GM12878 (cell line): ENCODE measurements at regions not wholly inside any gene's neighbourhood (a gene's known extent, or its start where the extent isn't known, plus 50 kb on each side); places are given as distances from the start of the nearest gene placed in this dataset.

ENCODE experiments used
- BCL11A ChIP-seq: IDR thresholded peaks from 2 replicates; pipeline ENCODE4 v1.6.1; 2011; ENCODE audit warnings: low read depth, low read length
- CHD2 ChIP-seq: IDR thresholded peaks from 2 replicates; pipeline ENCODE4 v1.6.1; 2011; ENCODE audit warnings: low read depth, low read length, improper control_type of control experiment, borderline replicate concordance
- CREB1 ChIP-seq: IDR thresholded peaks from 2 replicates; pipeline ENCODE4 v1.6.1; 2012; ENCODE audit warnings: low read depth, mild to moderate bottlenecking, inconsistent platforms
- CTCF ChIP-seq, 3 experiments: IDR thresholded peaks in 2 of 3; conservative IDR thresholded peaks in 1 of 3; 2 replicates each; pipeline ENCODE4 v1.5.1; 2011; ENCODE audit warnings: low read depth in 3 of 3, low read length in 3 of 3, mild to moderate bottlenecking in 3 of 3, control low read depth in 2 of 3, moderate library complexity in 2 of 3, inconsistent platforms in 1 of 3, mixed read lengths in 1 of 3; ENCODE audit not compliant: control insufficient read depth in 2 of 3, insufficient read depth in 1 of 3; ENCODE audit errors: extremely low read depth in 1 of 3
- KDM1A ChIP-seq: fragments of 200-600 bp; sonication (generic); IDR thresholded peaks from 2 replicates; pipeline ENCODE4 v1.6.1; 2016; ENCODE audit warnings: borderline replicate concordance
- MAX ChIP-seq: IDR thresholded peaks from 2 replicates; pipeline ENCODE4 v1.6.1; 2012; ENCODE audit warnings: low read depth, low read length, improper control_type of control experiment
- RAD21 ChIP-seq: IDR thresholded peaks from 2 replicates; pipeline ENCODE4 v1.6.1; 2011; ENCODE audit warnings: mild to moderate bottlenecking, low read depth, low read length, moderate library complexity; ENCODE audit not compliant: insufficient read depth
- REST ChIP-seq: IDR thresholded peaks from 2 replicates; pipeline ENCODE4 v1.6.1; 2012; ENCODE audit warnings: mild to moderate bottlenecking, low read depth, low read length
- TCF12 ChIP-seq: IDR thresholded peaks from 2 replicates; pipeline ENCODE4 v1.6.1; 2011; ENCODE audit warnings: low read depth, mild to moderate bottlenecking, low read length
- TF ChIP-seq, protein P1 (sequence below): fragments of 450-650 bp; IDR thresholded peaks from 2 replicates; pipeline ENCODE4 v1.6.1; 2017; ENCODE audit warnings: mild to moderate bottlenecking

DNA sequence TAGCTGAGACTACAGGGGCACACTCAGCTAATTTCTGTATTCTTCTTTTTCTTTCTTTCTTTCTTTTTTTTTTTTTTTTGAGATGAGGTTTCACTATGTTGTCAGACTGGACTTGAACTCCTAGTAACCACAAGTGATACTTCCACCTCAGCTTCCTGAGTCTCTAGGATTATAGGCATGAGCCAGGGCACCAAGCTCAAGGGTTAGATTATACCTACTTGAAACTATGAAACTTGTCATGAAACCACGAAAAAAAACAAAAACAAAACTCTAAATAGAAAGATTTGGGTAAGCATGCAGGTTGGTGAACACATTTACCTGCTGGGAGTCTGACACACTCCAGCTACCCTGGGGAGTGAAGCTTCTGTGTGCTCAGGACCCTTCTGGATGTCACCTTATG is 2250.4 kb downstream of the MRPL39 start:
- TF ChIP-seq REST (no peak), CHD2 (no peak), CTCF (IDR thresholded peaks at IDR 0.05 in 2 of 3, conservative IDR thresholded peaks at IDR 0.05 in 1 of 3; ENCODE audit: control insufficient read depth in 2 of 3, extremely low read depth in 1 of 3, insufficient read depth in 1 of 3, low read depth in 3 of 3, low read length in 3 of 3) (no peak), RAD21 (no peak), MAX (no peak), CREB1 (no peak), TCF12 (no peak), BCL11A (no peak), KDM1A (no peak)
- TF ChIP-seq, protein P1, sequence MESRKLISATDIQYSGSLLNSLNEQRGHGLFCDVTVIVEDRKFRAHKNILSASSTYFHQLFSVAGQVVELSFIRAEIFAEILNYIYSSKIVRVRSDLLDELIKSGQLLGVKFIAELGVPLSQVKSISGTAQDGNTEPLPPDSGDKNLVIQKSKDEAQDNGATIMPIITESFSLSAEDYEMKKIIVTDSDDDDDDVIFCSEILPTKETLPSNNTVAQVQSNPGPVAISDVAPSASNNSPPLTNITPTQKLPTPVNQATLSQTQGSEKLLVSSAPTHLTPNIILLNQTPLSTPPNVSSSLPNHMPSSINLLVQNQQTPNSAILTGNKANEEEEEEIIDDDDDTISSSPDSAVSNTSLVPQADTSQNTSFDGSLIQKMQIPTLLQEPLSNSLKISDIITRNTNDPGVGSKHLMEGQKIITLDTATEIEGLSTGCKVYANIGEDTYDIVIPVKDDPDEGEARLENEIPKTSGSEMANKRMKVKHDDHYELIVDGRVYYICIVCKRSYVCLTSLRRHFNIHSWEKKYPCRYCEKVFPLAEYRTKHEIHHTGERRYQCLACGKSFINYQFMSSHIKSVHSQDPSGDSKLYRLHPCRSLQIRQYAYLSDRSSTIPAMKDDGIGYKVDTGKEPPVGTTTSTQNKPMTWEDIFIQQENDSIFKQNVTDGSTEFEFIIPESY: no peak
